GM19328 (cell line): ENCODE measurements at regions not wholly inside any gene's neighbourhood (a gene's known extent, or its start where the extent isn't known, plus 50 kb on each side); places are given as distances from the start of the nearest gene placed in this dataset.

ENCODE experiments used
- ATAC-seq: cut with Tn5 transposase; IDR thresholded peaks from one replicate; pipeline ENCODE4 v1.9.1; 2021; ENCODE audit warnings: mild to moderate bottlenecking, moderate library complexity; ENCODE audit not compliant: unreplicated experiment

DNA sequence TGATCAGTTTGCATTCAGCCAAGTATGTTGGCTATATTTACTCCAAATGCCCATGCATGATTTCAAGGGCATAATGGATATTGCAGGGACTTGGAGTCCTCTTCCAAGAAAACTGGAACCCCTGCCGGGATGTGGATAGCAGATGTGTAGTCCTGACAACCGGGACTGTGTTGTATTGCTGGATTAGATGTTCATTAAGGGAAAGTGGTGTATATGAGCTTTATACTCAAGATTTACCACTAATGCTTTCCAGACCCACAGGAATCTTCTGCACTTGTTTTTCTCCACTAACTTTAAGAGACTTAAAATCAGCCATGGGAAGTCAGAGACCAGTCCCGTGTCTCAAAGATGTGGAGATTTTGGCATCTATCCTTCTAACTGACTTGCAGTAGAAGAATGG, 770.9 kb downstream of the HDGFL1 start:
- no peak for ATAC-seq

GRCh38 chr6:23343610-23344306, 774.4 kb downstream of the HDGFL1 start:
- ATAC-seq: no peak

DNA sequence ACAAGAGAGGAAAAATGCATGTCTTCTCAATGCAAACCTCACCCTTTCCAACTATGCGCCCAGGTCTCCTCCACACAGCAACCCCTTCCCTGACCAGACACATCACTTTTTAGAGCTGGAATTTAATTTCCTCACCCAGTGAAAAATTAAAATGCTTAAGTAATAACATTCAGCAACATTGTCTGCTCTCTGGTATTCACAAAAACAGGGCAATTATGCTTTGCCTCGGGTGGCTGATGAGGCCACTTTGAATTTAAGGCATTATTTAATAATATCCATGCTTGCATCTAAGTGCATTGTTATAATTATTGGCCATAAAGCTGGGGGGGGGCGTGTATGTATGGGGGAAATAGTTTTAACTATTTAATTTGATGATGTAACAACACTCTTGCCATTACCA, 777.8 kb upstream of the NRSN1 start:
- no peak for ATAC-seq

DNA sequence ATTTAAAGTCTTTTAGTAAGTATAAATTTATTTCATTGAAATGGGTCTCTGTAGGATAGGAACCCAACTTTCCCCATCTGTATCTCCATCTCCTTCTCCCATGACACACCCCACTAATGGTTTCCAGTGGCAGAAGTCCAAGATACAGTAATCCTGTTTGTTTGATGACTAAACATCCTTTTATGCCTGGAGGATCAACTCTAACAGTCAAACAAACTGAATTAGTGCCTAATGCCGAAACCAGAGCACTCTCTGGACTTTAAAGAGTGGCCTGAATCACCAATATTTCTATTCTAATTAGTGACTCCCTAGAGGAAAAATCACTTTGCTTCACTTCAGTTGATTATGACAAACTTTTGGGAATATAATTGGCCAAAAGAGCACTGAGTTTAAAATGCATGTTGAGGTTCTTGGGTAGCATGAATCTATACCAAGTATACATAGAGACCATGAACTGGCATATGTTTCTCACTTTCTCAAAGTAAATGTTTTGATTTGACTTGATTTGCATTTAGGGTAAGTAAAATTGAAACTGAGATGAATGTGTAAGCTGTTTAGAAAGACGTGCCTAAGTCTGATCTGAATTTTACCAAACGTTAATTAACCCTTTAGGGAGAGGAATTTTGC, 776.4 kb upstream of the NRSN1 start:
- ATAC-seq: no peak

GRCh38 chr6:23350752-23351453, 775.1 kb upstream of the NRSN1 start:
- ATAC-seq: no peak

DNA sequence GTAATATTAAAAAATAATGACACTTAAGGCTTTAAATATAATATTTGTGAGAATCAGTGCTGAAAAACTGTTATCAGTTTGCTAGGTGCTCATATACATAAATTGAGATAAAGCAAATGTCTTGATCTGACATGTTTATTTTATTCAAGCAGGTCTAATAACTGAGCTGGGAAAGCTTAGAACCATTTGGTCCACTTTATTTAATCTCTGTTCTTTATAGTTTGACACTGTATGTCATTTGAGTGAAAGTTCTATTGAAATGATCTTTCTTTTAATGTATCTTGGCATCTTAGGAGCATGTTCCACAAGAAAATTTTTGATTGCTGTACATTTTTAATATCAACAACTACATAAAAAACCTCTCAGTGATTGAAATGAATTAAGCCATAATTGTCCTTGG, 772.0 kb upstream of the NRSN1 start:
- no peak for ATAC-seq

DNA sequence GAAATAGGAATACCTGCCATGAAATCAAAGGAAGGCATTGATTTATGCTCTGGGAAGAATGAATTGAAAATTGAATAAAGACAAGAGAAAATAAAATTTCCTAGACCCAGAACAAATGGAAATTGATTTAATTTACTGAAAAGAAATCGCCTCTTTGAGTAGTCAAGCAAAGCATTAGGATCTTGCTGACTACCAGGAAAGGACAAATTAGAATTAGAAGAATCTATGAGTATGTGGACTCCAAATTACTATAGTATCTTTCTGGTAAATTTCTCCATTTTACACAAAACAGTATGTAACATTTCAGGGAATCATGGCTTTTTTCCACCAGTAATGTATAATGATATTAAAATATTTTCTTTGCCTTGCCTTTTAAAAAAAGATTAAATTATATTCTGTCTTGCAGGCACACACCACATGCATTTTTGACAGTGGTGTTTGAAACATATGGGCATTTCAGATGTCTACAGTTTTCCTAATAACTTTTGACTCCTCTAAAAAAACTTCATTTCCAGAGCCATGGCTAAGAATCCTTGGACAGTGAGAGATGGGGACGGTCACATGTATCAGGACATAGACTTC, 768.7 kb upstream of the NRSN1 start:
- ATAC-seq: no peak

DNA sequence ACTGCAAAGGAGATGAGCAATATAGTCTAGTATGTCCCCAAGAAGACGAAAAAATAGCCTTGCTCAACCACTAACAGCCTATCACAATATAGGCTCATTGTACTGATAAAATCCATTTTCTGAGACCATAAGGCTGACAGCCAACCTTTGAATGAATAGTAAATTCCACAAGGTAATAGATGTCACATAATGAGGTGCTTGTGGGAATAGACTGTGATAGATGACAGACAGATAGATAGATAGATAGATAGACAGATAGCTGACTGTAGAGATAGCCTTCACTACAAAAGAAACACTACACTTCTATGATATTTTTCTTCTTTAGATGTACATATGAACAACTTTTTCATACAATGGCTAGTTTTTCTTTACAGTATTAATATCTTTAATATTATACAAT, 760.3 kb upstream of the NRSN1 start:
- no peak for ATAC-seq

DNA sequence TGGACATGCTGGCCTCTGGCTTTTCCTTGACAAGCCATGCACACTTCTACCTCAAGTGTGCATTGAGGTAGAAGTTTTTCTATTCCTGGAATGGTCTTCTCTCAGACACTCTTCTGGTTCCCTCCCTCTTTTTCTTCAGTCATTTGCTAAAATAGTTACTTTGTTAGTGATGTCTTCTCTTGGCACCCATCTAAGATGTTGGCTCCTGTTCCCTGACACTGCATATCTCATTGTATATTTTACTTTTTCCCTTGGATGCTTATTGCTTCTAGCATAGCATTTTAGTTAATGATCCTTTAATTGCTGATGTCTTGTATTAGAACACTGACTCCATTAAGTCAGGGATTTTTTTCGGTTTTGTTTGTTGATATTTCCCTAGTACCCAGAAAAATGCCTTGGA, 758.7 kb upstream of the NRSN1 start:
- ATAC-seq: no peak

GRCh38 chr6:23368557-23368956, 757.5 kb upstream of the NRSN1 start:
- no peak for ATAC-seq

- no peak for ATAC-seq
Measured at GRCh38 chr6:23370051-23370450, 756.0 kb upstream of the NRSN1 start.

DNA sequence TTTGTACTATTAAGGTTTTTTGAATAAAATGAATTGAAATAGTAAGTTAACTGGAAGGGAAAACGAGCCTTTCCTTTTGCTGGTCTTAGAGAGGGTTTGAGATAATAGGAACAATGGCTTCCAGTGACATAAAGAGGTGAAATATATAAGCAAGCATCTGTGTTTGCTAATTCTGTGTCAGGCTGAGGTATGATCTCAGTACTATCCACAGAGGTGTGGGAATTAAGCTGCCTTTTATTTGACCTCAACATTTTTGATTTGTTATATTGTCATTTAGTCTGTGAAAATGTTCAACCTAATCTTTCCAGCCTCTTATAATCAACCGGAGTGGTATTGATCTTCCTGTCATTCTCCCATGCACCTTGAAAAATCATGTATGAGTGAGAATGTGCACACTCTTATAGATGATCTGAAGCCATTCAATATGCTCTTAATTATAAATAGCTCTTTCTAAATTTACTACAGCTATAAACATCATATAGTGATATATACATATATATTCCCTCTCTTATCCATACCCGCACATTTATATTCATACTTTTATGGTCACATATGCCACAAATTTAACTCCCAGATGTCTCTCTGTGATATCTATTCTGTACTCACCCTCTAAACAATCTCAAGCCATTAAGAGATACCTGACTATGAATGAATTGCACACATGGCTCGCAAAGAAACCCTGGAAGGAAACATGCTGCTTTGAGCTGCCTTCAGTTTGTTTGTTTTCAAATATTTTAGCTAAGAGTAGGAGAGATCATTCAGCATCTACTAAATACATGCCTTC, 754.7 kb upstream of the NRSN1 start:
- no peak for ATAC-seq

DNA sequence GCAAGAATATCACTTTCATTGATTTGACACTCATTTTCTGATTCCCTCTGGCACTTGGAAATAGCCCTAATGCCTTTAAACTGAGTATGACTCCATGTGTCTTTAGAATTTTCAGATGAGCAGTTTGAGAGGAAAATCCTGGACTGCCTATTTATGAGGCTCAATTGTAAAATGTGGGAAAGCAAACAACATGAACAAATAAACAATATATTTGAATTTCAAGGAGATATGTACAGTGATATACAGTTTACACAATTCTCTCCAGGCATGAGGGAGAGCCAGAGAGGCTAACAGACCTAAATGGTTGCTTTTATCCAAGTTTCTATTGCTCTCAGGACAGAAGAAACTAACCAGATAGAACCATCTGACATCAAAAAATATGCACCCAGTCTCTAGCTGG, 748.2 kb upstream of the NRSN1 start:
- no peak for ATAC-seq

DNA sequence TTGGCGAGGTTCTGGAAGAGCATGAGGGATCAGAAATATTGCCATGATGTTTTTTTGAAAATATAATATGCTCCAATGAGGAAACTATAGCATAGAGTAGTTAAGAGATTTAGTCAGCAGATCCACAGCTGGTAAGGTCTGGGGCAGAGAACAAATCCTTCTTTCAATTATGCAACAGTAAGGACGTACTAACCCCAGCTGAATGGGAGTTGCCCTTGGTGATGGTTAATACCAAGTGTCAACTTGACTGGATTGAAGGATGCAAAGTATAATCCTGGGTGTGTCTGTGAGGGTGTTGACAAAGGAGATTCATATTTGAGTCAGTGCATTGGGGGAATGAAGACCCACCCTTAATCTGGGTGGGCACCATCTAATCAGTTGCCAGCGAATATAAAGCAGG, 745.5 kb upstream of the NRSN1 start:
- ATAC-seq: no peak

DNA sequence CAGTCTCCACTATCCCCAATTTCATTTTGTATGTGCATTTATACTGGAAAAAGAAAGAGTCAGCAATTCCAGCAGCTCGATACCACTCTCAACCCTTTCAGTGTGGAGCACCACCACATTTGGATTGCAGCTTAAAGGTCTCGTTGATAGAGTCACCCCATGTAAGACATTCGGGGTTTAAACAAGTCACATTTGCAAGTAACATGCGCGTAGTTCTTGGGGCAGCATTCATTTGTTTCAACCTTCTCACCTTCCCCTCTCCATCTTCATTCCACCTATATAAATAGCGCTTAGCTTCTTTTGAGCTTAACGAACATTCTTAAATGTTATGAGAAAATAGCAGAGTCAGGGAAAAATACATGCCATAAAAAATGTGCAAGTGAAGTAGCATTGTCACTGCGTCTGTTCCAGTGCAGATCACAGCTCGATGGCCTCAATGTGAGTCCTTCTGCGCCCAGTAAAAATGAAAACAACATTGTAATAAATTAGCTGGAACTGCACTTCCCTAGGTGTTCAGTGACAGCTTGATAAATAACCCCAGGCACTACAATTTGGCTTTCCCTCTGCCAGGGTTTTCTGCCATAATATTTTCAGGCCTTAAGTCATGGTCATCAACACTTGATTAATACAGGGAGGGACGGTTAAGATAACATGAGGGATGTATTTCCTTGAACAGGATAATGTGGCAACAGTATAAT, 737.8 kb upstream of the NRSN1 start:
- ATAC-seq: no peak

DNA sequence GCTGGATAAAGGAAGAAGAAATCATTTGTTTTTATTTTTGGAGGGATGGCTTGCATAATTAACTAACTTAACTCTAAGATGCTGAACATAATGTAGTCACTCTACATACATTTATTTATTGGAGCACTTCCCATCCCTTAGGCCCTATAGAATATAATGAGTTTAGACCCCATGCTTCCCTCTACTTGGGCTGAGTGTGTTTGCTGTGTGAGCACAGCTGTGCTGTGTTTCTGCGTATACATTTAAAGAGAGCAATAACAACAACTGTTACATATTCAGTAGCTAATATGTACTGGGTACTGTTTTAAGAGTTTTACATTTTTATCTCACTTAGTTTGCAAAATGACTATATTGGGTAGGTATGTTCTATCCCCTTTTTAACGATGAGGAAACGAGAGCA, 736.6 kb upstream of the NRSN1 start:
- ATAC-seq: no peak

GRCh38 chr6:23390221-23390620, 735.8 kb upstream of the NRSN1 start:
- no peak for ATAC-seq

- ATAC-seq: no peak
Measured at GRCh38 chr6:23394681-23395080, 731.3 kb upstream of the NRSN1 start.

DNA sequence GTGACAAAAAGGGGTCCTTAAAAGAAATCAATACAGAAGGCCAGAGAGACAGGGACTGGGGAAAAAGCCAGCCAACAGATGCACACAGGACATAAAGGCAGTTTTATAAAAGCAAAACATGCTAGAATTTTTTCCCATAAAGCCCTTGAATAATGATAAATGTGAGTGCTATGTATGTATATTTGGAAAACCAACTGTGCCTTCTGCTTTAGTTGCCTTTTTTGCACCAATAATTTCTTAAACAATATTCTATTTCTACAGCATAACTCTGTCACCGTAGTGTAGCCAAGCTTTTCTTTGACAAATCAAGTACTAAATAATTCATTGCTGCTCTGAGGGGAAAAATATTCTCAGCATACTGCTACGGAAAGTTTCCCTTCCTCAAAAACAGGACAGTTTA, 730.6 kb upstream of the NRSN1 start:
- ATAC-seq: no peak

DNA sequence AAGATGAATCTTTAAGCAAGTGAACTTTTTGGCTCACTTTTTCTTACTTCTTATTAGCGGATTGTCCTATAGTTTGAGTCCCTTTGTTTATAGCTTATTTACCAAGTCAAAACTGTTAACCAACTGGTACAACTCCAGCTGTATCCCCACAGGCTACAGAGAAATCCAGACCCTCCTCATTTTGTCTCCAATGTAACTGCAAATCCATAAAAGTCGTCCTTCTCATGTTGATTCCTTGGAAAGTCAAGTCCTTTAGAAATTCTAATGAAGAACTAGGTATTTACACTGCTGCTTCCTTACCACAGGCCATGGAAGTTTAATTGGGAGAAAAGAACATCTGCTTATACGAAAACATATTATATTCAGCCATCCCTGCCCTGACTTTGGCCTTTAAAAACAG, 729.1 kb upstream of the NRSN1 start:
- ATAC-seq: no peak

GRCh38 chr6:23403460-23403859, 722.6 kb upstream of the NRSN1 start:
- ATAC-seq: no peak
